Uterus (tissue), 2 donors: ENCODE measurements at regions not wholly inside any gene's neighbourhood (a gene's known extent, or its start where the extent isn't known, plus 50 kb on each side); places are given as distances from the start of the nearest gene placed in this dataset.

ENCODE experiments used
- POLR2A ChIP-seq, 2 donors: fragments of 450-650 bp; IDR thresholded peaks; one replicate each; pipeline ENCODE4 v1.6.1; 2016; ENCODE audit warnings: antibody characterized with exemption in 2 of 2, mild to moderate bottlenecking in 1 of 2, moderate library complexity in 1 of 2
- TF ChIP-seq, protein P1 (sequence below), 4 experiments: fragments of 200-600 bp in 2 of 4; fragments of 450-650 bp in 2 of 4; sonication (generic) in 2 of 4; IDR thresholded peaks; one replicate each; pipeline ENCODE4 v1.5.1; 2016 to 2019; ENCODE audit warnings: antibody characterized with exemption in 4 of 4, mild to moderate bottlenecking in 2 of 4, moderate library complexity in 1 of 4

DNA sequence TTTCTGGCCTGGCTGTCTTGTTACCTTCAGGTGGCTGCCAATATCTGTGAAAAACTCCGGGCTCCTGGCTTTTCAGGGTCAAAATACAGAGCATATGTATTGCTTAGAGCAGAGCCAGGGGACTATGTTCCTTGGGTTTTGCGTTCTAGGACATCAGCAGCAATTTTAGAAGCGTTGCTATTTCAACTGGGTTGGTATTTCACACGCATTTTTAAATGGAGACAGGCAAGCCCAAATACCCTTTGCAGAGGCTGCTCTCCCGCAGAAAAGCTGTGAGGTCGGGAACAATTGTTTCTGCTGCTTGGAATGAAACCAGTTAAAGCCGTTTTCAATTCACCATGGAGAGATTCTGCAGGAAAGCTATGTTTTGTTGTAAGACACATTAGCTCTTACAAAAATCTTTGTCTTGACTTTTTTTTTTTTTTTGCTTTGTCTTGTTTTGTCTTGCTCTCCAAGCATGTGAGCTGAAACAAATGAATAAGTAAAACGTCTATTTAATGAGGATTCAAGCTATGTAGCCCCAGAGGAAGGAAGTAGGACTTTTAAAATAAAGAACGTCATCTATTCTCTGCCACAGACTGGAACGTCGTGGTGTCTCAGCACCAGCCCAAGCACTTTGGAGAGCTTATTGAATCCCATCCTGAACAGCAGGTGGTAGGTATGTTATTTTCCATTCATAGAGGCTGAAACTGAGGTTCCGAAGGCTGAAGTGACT, 181.0 kb upstream of the TBX3 start:
- TF ChIP-seq, protein P1, sequence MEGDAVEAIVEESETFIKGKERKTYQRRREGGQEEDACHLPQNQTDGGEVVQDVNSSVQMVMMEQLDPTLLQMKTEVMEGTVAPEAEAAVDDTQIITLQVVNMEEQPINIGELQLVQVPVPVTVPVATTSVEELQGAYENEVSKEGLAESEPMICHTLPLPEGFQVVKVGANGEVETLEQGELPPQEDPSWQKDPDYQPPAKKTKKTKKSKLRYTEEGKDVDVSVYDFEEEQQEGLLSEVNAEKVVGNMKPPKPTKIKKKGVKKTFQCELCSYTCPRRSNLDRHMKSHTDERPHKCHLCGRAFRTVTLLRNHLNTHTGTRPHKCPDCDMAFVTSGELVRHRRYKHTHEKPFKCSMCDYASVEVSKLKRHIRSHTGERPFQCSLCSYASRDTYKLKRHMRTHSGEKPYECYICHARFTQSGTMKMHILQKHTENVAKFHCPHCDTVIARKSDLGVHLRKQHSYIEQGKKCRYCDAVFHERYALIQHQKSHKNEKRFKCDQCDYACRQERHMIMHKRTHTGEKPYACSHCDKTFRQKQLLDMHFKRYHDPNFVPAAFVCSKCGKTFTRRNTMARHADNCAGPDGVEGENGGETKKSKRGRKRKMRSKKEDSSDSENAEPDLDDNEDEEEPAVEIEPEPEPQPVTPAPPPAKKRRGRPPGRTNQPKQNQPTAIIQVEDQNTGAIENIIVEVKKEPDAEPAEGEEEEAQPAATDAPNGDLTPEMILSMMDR (IDR thresholded peaks at IDR 0.05): no peak
- no peak for TF ChIP-seq POLR2A (IDR thresholded peaks at IDR 0.05)
